ENCODE measurements at regions not wholly inside any gene's neighbourhood (a gene's known extent, or its start where the extent isn't known, plus 50 kb on each side); places are given as distances from the start of the nearest gene placed in this dataset.

DNA sequence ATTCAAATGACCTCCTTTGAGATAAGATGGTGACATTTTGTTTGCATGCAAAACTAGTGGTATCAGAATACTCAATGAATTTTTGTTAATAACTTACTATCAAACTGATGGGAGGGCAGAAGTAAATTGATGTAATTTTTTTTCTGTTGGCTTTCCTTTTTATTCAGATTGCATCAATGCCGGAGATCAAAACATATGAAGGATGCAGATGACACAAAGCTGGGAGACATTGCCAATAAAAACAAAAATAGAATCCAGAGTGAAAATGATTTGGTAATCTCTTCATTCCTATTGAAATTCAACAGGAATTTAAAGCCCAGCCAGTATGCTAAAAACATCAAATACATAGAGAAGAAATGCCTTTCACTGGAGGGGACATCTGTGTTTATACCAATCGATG lies 1655.3 kb upstream of the C9orf72 start:
- intact Hi-C loops (cut with micrococcal nuclease), result no loop called here

More for the DNA sequence above, 1655.3 kb upstream of the C9orf72 start:
- no peaks in the 10 kb centered on the region for H3K9me1 ChIP-seq (ENCODE audit: insufficient read depth, low read length)
- H2BK120ac ChIP-seq (ENCODE audit: low read depth, low read length), result no peak overlapping the region
- ATAC-seq (ENCODE audit: low read depth) (no peak), DNase-seq (no peak)
- no peak overlapping the region for H2AFZ ChIP-seq (replicated peaks; ENCODE audit: low read length, poor library complexity)
- ChIA-PET POLR2A (ENCODE audit: unreplicated experiment) (no interaction called here), CTCF (no interaction called here)
- no peak overlapping the region for H3K27ac ChIP-seq (ENCODE audit: insufficient read depth, low read length)
- H2AK5ac ChIP-seq (ENCODE audit: low read depth, low read length), result no peak overlapping the region
- no peaks in the 10 kb centered on the region for H3K4me1 ChIP-seq (ENCODE audit: control insufficient read depth, insufficient read depth, low read length)
- in situ Hi-C loops (cut with MboI; ENCODE audit: low sequenced_read_pairs) (no loop called here), dilution Hi-C loops (cut with HindIII; ENCODE audit: low sequenced_read_pairs, unreplicated experiment) (no loop called here)
- H3K4ac ChIP-seq (ENCODE audit: low read depth, low read length), result no peak overlapping the region
- no peak overlapping the region for H2AK9ac ChIP-seq (replicated peaks; ENCODE audit: low read depth, low read length, poor library complexity)
- WGBS, 2 experiments (ENCODE audit: extremely low coverage in 2 of 2, insufficient read length in 1 of 2), result no CpG with 5 or more reads among the region's 2 CpGs
- no peak overlapping the region for H2BK20ac ChIP-seq (ENCODE audit: low read depth, low read length)
- no peaks in the 10 kb centered on the region for H3K9me3 ChIP-seq (ENCODE audit: control insufficient read depth, insufficient read depth, low read length)
- no peaks in the 10 kb centered on the region for H3K27me3 ChIP-seq (ENCODE audit: control insufficient read depth, insufficient read depth, low read length)
- no peak overlapping the region for H4K91ac ChIP-seq (ENCODE audit: insufficient read depth, low read depth, low read length)
- H3K18ac ChIP-seq (ENCODE audit: low read depth, low read length), result no peak overlapping the region
- no peak overlapping the region for H3K14ac ChIP-seq (replicated peaks; ENCODE audit: low read depth, low read length)
- no peak overlapping the region for H3K23ac ChIP-seq (ENCODE audit: low read depth, low read length)
- H4K8ac ChIP-seq (ENCODE audit: low read depth in 2 of 2, low read length in 2 of 2), result no peak overlapping the region
- H4K5ac ChIP-seq (ENCODE audit: low read depth, low read length), result no peak overlapping the region
- H4K20me1 ChIP-seq (ENCODE audit: insufficient read depth, low read length), result no peaks in the 10 kb centered on the region
- H2BK5ac ChIP-seq (ENCODE audit: low read depth, low read length, poor library complexity, severe bottlenecking), result no peak overlapping the region
- H3K36me3 ChIP-seq (ENCODE audit: control insufficient read depth, insufficient read depth, low read length), result no peaks in the 10 kb centered on the region
- H3K79me1 ChIP-seq (ENCODE audit: low read depth in 1 of 2, low read length in 2 of 2), result no peaks in the 10 kb centered on the region
- TF ChIP-seq CEBPB (IDR thresholded peaks at IDR 0.05; ENCODE audit: low read depth, low read length) (no peak), MAZ (IDR thresholded peaks at IDR 0.05; ENCODE audit: borderline replicate concordance, low read depth, low read length) (no peak), FOS (IDR thresholded peaks at IDR 0.05; ENCODE audit: low read depth, low read length) (no peak), BHLHE40 (IDR thresholded peaks at IDR 0.05; ENCODE audit: low read depth, low read length) (no peak), MXI1 (IDR thresholded peaks at IDR 0.05; ENCODE audit: borderline replicate concordance, low read depth, low read length) (no peak), RAD21 (IDR thresholded peaks at IDR 0.05; ENCODE audit: low read length) (no peak), CHD1 (IDR thresholded peaks at IDR 0.05; ENCODE audit: low read depth, low read length) (no peak), NFE2L2 (IDR thresholded peaks at IDR 0.05; ENCODE audit: low read depth, low read length) (no peak), RFX5 (IDR thresholded peaks at IDR 0.05; ENCODE audit: low read depth, low read length) (no peak), MAFK (IDR thresholded peaks at IDR 0.05; ENCODE audit: low read depth, low read length) (no peak), RCOR1 (IDR thresholded peaks at IDR 0.05; ENCODE audit: insufficient replicate concordance, low read length) (no peak), SMC3 (IDR thresholded peaks at IDR 0.05; ENCODE audit: low read depth, low read length) (no peak)
- TF ChIP-seq, protein P1, sequence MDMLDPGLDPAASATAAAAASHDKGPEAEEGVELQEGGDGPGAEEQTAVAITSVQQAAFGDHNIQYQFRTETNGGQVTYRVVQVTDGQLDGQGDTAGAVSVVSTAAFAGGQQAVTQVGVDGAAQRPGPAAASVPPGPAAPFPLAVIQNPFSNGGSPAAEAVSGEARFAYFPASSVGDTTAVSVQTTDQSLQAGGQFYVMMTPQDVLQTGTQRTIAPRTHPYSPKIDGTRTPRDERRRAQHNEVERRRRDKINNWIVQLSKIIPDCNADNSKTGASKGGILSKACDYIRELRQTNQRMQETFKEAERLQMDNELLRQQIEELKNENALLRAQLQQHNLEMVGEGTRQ (IDR thresholded peaks at IDR 0.05; ENCODE audit: low read depth, low read length), result no peak
- TF ChIP-seq, protein P2, sequence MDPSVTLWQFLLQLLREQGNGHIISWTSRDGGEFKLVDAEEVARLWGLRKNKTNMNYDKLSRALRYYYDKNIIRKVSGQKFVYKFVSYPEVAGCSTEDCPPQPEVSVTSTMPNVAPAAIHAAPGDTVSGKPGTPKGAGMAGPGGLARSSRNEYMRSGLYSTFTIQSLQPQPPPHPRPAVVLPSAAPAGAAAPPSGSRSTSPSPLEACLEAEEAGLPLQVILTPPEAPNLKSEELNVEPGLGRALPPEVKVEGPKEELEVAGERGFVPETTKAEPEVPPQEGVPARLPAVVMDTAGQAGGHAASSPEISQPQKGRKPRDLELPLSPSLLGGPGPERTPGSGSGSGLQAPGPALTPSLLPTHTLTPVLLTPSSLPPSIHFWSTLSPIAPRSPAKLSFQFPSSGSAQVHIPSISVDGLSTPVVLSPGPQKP (IDR thresholded peaks at IDR 0.05; ENCODE audit: borderline replicate concordance, low read depth, low read length), result no peak
- TF ChIP-seq, protein P3, sequence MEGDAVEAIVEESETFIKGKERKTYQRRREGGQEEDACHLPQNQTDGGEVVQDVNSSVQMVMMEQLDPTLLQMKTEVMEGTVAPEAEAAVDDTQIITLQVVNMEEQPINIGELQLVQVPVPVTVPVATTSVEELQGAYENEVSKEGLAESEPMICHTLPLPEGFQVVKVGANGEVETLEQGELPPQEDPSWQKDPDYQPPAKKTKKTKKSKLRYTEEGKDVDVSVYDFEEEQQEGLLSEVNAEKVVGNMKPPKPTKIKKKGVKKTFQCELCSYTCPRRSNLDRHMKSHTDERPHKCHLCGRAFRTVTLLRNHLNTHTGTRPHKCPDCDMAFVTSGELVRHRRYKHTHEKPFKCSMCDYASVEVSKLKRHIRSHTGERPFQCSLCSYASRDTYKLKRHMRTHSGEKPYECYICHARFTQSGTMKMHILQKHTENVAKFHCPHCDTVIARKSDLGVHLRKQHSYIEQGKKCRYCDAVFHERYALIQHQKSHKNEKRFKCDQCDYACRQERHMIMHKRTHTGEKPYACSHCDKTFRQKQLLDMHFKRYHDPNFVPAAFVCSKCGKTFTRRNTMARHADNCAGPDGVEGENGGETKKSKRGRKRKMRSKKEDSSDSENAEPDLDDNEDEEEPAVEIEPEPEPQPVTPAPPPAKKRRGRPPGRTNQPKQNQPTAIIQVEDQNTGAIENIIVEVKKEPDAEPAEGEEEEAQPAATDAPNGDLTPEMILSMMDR (conservative IDR thresholded peaks at IDR 0.05; ENCODE audit: low read depth, low read length), result no peak
- no peak overlapping the region for H3K4me3 ChIP-seq (ENCODE audit: insufficient read depth, low read depth, low read length)
- H3K4me2 ChIP-seq (ENCODE audit: low read depth, low read length), result no peak overlapping the region
- BruUV-seq (replicated peaks), result no TSS peak
- no peak overlapping the region for H3K9ac ChIP-seq (ENCODE audit: low read depth, low read length)
- no peak overlapping the region for H2BK15ac ChIP-seq (ENCODE audit: low read depth, low read length)
- H3K56ac ChIP-seq (ENCODE audit: extremely low read depth, insufficient read depth, low read length), result no peak overlapping the region
